T1000 (cell line): ENCODE measurements at regions not wholly inside any gene's neighbourhood (a gene's known extent, or its start where the extent isn't known, plus 50 kb on each side); places are given as distances from the start of the nearest gene placed in this dataset.

ENCODE experiments used
- DNase-seq: peaks from one replicate; lab custom pipeline; 2025; ENCODE audit warnings: mixed read lengths; lab: John Stamatoyannopoulos, UW

DNA sequence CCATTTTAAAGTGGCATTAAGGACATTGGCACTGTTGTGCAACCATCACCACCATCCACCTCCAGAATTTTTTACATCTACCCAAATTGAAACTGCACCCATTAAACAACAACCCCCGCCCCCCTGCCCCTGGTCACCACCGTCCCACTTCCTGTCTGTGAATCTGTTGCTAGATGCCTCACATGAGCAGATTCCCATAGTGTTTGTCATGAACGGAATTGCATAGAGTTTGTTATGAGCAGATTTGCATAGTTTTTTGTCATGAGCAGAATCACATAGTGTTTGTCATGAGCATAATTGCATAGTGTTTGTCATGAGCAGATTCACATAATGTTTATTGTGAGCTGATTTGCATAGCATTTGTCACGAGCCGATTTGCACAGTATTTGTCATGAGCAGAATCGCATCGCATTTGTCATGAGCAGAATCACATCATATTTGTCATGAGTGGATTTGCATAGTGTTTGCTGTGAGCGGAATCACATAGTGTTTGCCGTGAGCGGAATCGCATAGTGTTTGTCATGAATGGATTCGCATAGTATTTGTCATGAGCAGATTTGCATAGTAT is 54.0 kb upstream of the GTF3A start:
- no peak for DNase-seq

DNA sequence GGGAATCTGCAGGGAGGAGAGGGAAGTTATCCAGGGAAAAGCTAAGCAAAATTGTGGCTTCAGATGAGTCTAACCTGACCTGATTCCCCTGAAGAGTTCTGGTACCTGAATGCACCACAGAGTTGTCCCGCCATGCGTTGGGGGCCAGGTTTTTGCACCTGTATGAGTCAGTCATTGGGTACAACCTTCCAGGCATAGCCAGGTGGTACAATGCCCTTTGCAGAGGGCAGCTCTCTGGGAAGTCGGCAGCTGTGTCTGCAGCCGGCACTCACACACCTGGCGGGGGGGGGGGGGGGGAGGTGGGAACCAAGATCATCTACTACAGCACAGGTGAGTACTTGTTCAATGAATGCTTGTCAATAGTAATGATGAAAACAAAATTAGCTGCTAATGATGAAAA is 52.5 kb upstream of the GTF3A start:
- DNase-seq: no peak

DNA sequence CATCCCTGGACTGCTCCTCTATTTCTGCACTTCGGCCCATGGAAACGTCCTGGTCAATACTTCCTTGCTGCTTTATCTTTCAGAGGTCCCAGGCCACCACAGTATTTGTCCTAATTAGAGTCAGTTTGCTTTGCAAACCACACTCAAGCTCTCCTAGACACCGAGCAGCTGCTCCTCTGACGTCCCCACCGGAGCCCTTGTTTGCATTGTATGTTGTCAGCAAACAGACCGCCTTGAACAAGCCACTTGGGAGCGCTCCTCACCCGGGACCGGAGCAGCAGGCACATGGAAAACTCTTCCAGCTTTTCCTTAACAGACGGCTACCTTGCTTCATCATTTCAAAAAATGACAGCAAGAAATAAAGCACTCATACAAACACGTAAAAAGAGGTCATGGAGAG is 51.5 kb upstream of the GTF3A start:
- no peak for DNase-seq

DNA sequence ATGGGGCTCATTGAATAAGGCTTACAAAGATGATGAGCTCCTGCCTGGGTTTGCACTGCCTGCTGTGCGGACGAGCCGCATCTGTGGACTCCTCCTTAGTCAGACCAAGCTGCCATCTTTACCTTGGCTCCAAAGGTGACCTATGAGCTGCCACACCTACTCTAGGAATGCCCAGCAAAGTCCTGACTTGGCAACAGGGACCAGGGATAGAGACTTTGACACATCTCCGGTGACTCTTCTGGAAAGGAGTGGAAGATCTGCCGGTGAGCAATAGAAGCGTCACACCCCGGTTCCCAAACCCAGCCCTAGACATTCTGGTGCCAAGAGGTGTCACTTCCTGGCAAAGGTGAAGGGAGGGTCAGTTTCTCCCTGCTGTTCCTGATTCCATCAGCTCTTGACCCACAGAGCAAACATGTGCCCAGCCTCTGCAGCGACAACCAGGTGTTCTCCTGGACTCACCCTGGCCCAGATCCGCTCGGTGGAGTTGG is 50.2 kb upstream of the GTF3A start:
- no peak for DNase-seq
